ENCODE measurements at regions not wholly inside any gene's neighbourhood (a gene's known extent, or its start where the extent isn't known, plus 50 kb on each side); places are given as distances from the start of the nearest gene placed in this dataset.

DNA sequence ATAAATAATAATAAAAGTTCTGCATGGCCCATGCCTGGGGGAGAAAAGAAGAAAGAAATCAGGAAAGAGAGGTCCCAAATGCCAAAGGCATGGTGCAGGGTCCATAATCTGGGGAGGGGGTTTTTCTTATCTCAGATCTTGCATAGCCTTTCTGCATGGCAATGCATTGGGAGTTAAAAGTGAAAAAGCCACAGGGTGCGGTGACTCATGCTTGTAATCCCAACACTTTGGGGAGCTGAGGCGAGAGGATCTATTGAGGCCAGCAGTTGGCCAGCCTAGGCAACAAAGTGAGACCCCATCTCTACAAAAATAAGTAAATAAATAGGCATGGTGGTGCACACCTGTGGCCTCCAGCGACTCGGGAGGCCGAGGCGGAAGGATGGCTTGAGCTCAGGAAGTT lies 76.8 kb upstream of the GATA2 start:
- no peak for DNase-seq

DNA sequence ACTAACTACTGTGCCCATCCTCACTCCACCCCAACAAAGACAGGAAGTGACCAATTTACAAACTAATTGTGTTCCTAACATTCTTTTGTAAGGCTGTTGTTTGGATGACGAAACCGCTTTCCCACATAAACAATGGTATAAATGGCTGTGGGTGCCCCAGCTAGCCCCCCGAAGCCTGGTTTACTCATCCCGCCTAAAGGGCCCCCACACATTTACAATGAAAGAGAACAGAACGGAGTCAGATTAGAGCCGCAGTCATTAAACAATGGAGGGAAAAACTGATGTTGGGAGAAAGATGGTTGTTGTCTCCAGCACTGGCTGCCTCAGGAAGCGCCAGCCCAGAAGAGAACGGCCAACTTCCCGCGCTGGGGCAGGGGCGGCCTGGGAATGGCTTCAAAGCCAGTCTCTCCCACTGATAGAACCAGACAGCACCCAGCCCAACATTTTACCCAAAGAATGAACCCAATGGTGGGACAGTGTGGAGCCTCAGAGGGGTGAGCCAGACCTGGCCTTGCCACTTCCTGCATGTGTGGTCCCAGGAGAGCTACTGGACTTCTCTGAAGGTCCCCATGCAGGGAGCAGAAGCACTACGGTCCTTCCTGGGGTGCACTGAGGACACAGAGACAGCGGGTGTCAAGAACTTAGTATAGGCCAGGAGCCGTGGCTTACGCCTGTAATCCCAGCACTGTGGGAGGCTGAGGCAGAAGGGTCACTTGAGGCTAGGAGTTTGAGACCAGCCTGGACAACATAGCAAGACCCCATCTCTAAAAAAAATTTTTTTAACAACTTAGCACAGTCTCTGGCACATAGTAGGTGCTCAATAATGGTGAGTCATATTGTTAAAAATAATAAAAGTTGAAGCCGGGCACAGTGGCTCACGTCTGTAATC lies 75.8 kb upstream of the GATA2 start:
- DNase-seq: no peak

DNA sequence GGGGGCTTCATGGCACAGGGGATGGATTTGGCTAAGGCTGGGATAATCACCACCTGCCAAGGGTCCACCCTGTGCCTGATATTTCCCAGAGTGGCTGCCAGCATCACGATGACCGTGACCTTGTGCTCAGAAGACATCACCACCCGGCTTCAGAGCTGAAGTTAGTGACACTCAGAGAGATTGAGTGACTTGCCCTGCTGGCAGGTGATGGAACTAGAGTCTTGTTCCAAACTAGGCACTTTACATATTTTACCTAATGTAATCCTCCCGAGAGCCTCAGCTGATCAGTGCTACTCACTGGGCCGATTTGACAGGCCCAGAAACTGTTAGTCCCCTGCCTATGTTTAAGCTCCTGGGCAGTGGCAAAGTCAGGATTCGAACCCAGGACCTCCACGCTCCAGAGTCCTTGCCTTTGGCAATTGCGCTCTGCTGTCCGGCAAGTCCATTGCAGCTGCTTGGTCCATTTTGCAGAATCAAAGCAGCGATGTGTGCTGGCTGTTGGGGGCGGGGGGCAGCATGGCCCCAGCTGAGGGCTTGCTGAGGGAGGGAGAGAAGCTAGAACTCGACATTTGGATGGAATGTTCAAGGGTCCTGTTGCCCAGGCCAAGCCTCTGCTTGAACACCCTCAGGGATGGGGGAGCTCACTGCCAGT lies 74.8 kb upstream of the GATA2 start:
- DNase-seq: no peak

DNA sequence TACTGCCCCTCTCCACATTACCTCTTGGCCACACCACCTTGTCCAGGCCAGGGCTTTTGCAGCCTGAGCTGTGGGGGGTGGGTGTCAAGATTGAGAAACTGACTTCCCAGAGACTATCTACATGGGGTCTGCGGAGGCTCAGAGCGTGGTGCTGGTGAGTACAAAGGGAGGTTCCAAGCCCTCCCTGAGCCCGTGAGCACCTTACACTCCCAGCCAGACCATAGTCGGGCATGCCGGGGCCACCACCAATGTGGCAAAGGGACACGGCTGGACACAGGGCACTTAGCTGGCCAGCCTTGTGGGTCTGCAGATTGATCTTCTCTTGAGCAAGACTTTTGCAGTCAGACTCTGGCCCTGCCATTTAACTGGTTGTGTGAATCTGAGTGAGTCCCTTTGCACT lies 74.1 kb upstream of the GATA2 start:
- DNase-seq: no peak

DNA sequence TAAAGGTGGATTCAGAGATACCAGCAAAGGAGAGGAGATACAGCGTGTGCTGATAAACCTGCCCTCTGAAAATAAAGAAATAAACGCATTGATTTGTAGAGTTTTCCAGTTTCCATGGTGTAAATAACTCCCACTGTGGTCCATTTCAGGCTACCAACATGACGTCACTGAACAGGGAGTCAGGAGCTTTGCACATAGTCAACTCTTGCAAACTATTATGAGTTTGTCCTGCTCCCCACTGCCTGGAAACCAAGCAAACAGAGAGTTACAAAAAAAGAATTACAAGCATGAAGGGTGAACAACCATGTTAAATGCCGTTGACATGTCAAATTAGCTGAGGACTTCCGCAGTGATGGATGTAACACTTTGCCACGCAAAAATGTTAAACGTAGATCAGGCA lies 70.4 kb upstream of the GATA2 start:
- no peak for DNase-seq

DNA sequence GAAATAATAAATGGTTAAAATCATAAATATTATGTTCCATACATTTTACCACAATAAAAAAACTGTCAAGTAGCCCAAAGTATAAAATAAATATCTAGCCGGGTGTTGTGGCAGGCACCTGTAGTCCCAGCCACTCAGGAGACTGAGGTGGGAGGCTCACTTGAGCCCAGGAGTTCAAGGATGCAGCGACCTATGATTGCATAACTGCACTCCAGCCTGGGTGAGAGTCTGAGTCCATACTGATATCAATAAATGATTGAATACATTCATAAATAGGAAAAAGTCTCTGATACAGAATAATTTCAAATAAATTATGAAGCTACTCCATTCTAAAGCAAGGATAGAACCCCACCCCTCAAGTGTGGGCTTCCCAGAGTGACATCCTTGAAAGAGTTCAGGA lies 68.5 kb upstream of the GATA2 start:
- DNase-seq: no peak

DNA sequence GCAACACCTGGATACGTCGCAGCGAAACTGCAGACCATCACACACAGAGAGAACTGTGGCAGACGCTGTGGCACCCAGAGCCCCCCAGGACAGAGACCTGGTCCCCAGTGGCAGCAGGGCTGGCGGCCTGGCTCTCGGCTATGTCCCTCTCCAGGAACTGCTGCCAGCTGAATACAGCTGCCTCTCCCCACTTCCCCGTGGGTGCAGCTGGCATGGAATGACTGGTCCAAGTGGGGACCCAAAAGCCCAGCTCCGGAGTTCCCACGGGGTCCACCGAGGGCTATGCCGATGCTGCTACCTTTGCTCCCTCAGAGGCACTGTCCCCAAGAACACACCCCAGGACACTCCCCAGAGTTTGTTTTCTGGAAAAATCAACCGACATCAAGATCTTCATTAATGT lies 67.8 kb upstream of the GATA2 start:
- no peak for DNase-seq

DNA sequence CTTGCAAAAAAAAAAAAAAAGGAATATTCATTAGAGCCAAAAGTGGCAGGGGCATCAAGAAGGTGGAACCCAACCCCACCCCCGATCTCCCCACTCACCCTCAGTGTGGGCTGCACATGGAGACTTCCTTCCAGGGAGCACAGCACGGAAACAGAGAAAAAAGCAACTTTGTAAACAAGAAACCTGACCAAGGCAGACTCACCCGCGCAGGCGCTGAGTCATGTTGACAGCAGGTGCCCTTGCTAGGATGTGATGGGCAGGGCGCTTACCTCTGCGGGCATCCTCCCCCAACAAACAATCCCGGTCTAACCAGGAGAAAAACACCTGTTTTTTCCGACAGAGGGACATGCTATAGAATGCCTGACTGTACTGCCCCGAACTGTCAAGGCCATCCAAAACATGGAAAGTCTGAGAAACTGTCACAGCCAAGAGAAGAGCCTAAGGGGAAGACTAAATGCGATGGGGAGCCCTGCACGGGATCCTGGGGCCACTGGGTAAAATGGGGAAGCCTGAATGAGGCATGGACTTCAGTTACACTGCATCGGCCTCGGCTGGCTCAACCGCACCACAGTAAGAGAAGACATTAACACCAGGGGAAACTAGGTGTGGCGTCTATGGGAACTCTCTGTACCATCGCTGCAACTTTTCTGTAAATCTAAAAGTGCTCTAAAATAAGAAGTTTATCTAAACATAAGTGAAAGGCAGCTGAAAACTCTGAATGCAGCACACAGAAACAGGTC lies 66.7 kb upstream of the GATA2 start:
- no peak for DNase-seq

DNA sequence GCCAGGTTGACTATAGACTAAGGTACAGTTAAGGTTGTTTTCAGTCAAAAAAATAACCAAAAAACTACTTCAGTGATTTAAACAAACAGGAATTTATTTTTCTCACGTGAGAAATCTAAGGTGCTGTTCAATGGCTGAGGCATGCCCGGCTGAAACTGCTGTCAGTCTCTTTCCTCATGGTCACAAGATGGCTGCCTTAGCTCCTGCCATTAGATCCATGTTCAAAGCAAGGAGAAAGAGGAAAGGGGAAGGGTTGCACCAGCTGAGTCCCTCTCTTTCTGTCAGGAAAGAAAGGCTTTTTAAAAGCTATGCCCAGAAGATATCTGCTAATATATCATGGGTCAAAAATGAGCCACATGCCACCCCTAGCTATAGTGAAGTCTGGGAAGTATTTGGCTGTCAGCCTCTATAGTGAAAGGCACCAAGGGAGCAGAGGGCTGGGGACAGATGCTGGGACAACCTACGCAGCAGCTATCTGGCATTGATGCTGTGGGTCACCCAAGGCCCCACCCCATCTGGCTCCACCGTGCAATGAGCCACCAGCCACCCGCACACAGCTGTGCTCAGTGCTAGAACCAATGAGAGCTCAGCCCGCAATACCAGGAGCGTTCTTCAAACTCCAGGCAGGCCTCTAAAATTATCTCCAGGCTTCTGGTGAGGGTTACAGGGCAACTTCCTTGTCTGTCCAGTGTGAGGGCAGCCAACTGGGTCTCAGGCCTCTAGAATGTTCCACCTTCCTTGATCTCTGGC lies 64.7 kb upstream of the GATA2 start:
- DNase-seq: no peak

DNA sequence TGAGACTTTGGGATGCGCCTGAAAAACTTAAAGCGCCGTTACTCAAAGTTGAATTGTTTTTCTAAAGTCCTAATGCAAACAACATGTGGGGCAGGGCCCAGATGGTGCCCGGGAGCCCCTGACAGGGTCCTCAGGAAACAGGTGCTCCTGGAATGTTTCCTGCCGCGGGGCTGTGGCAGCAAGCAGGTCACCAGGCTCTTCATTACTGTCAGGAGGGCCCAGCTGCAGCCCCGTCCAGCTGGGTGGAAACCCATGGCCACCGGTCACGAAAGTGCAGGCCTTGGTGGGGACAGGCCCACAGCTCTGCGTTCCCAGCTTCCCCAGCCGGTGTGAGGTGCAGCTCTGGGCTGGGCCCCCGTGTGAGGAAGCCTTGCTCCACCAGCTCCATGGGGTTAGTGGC lies 63.9 kb upstream of the GATA2 start:
- DNase-seq: no peak

DNA sequence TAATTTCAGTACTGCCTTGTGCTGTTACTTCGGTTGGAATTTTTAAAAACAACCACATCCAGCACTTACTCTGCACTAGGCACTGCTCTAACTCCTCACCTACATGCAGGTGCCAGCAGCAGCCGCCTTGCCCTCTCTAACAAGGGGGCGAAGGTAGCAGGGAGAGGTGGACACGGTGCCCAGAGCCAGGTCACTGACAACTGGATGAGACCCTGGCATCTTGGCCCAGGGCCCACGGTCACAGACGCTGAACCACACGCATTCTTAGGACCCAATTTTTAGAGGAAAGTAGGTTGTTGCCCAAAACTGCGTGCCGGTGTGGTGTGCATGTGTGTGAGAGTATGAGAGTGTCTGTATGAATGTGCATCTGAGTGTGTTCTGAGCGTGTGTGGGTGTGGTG lies 63.4 kb upstream of the GATA2 start:
- no peak for DNase-seq

DNA sequence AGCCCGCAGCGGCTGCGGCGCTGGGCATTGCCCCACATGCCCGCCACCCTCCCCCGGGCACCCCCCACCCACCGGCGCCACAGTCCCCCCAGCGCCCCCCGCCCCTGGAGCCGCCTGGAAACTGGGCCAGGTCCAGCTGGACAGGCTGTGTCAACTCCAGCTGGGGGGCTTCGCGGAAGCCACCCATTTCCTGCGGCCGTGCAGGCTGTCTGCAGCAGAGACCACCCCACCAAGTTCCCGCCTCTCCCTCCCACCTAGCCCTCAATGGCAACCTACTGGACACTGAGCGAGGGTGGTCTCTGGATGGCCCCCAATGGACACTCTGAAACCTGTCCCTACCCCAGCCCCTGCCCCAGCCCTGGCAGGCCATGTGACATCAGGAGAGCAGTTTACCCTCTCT lies 62.8 kb upstream of the GATA2 start:
- DNase-seq: no peak

DNA sequence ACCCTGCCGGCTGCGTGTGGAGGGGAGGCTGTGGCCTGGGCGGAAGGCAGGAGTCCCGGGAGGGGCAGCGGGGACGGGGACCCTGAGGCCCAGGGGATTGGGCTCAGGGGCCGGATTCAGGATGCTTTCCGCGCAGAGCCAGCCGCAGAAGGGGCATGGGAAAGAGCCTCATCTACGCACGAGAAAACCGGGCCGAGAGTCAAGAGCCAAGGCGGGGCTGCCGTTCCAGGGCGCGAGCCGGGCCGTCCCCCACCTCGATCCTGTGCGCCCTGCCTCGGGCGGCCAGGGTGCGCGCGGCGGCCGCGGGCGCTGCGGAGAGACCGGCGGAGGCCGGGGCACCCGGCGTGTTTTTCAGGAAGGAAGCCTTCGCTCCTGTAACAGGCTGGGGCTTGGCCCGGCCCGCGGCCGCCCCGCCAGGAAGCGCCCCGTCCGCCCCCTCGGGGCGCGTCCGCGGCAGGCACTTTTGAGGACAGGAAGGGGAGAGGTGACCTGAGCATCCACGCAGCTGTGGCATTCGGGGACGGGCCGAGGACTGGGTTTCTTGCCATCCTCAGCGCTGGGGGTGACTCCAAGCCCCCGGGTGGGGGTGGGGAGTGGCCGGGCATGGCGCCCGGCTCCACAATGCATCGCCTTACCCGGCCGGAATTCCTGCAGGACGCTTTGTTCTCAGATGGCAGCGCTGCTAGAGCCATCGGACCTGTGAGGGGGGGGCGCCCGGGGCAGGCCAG lies 62.3 kb upstream of the GATA2 start:
- no peak for DNase-seq

DNA sequence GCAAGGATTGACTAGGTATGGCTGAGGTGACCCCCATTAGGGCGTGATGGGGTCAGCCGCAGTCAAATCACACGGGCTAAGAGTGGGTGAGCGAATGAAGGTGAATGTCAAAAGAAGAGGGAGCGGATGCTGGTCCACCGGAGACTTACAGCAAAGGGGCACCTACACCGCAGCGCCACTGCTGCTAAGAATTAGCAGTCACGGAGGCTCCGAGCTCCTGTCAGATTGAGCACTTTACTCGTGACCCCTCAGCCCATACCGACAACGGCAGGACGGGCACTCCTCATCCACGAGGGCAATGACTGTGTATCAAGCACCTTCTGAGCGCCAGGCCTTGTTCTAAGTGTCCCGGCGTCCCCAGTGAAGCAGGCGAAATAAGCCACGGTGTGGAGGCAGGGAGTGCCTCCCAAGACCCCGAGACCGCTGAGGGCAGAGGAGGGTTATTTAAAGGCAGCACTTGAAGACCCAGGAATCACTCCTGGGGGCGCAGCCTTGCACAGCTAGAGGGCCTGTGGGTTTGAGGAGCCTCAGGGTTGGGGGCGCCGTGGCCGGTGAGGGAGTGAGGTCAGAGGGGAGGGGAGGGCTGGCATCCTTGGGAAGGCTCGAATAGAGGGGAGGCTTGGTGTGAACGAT lies 61.6 kb upstream of the GATA2 start:
- no peak for DNase-seq

DNA sequence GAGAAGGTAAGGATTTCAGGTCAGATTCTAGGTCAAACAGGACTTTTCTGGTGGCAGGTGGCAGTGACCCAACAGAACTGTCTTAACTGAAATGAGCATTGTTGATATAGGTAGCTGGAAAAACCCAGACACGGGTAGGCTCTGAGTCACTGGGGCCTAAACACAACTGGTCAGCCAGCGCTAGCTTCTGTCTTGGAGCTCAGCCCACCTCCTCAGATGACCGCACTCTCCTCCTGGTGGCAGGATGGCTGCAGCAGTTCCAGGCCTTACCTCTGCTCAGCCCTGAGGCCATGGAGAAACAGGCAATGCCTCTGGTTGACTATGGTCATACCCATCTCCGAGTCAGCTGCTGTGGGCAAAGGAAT lies 61.1 kb upstream of the GATA2 start:
- DNase-seq: peak; percentile 72

DNA sequence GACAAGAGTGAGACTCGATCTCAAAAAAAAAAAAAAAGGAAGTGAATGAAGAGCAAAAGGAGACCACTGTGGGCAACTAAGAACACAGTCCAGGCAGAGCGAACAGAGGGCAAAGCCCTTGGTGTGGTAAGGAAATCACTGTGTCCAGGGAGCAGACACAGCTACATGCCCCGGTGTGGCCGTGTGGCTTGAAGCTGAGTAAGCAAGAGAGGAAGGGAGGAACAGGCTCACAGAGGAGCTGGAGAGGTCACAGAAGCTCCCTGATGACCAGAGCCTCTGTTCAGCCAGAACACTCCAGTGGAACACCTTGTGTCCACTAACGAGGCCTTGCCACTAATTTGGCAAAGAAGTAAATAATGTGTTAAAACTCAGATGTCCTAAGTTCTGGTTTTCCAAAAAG lies 60.6 kb upstream of the GATA2 start:
- DNase-seq: no peak

DNA sequence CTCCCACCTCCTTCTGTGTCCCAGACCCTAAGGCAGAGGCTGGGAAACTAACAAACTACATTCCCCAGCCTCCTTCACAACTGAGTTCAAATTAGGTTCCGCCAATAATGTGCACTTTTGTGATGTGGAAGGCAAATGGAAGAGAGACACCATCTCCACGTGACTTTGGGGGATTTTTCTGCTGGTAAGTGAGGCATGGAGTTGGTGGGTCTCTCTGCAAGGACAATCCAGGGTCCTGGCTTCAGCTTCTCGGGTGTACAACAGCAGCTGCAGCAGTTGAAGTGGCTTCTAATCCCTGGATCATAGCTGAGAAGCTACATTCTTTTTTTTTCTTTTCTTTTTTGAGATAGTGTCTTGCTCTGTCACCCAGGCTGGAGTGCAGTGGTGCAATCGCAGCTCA lies 58.9 kb upstream of the GATA2 start:
- DNase-seq: no peak

DNA sequence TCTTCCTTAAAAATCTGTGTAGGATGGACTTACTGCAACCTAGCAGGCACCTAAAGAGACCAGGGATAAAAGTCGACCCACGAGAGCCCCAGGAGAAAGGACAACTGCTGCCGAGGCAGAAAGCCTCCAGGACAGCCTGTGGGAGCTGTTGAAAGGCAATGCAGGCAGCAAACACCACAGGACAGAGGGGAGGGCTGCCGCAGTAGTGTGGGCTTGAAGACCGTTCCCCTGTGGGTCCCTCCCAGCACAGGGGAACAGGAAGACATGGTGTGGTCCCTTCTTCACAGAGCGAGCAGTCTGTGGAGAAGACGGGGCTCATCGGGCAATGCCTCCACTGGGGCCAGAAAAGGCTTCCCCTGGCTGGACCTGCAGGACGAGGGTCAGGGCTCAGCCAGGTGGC lies 58.5 kb upstream of the GATA2 start:
- no peak for DNase-seq

DNA sequence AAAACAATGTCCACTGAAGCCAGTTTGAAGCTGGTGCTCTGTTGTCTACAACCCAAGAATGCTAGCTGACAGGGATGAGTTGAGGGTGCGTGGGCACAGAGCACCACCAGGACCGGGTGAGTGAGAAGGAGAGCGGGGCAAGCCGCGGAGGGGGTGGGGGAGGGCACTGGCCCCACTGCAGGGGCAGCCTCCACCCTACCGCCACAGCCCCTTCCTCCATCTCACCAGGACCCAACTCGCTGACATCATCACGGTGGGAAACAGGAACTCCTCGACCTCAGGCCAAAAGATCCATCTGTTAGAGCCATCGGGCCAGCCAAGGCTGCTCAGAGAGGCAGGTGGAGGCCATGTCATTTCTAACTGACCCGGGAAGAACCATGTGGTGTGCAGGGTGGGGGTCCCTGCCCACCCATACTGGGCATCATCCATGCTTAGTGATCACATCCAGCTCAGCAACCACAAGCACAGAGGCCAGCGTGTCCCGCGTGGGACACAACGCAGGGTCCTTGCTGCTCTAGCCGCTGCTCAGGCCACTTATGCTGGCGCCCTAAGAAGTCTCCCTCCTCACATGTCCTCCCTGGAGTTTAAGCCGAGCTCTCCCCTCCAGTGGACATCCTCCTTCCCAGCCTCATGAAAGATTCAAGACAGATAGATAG lies 57.6 kb upstream of the GATA2 start:
- DNase-seq: no peak

DNA sequence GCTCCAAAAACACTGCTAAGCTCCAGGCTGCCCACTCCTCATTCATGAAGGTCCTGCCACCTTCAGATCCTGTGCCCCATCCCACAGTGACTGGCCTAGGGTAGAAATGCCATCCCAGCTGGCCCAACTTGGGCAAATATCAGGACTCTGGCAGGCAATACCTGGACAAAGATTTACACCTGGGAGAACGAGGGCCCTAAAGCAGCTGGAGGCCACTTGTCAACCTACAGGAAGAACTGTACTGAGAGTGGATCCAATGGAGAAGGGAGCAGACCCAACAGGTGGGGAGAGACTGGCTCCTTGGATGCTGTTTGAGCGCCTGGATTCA lies 57.1 kb upstream of the GATA2 start:
- DNase-seq: no peak

DNA sequence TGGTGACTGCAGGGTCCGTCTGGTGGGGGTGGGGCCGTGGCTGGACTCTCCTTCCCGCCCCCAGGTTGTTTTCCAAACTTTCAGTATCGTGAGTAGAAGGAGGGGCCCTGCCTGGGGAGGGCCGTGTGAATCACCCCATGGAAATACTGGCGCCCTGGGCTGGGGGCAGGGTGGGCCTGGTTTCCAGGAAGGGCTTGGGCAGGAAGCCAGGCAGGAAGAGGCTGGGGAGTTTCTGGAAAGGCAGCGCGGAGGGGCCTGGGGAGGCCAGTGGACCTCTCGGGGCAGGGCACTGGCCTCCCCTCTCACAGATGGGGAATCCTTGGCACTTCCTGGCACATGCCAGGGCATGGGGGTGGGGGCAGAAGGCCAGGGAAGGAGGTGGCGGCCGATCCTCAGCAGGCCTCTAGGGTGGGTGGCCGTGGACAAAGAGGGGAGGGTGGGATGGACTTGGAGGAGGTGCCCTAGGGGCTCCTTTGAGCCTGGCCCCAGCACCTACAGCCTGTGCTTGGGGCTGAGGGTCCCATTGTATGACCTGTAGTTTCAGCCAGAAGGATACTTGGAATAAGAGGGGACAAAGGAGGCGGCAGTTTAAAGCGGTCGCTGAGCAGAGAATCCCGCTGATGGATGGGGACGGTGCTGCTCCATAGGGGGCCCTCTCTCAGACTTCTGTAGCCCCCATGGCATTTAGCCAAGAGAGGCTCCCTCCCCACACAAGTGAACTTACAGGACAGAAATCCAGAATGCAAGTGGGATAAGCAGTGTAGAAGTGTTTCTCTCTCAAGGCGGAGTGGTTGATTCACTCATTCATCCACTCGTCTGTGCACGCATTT lies 56.5 kb upstream of the GATA2 start:
- DNase-seq: peak; percentile 89
